Left cardiac atrium (tissue), 4 donors: ENCODE measurements at regions not wholly inside any gene's neighbourhood (a gene's known extent, or its start where the extent isn't known, plus 50 kb on each side); places are given as distances from the start of the nearest gene placed in this dataset.
"Not testable (repeated sequence)": the region's sequence is repeated elsewhere in the genome, so short reads cannot be mapped to it uniquely, and the experiment has no call there.

Experiments
- ATAC-seq, 2 donors: fragments of 200-7000 bp; cut with Tn5 transposase; one replicate each; pipeline ENCODE4 v1.9.1; 2020; ENCODE audit warnings: mild to moderate bottlenecking in 2 of 2, moderate library complexity in 2 of 2
- DNase-seq: peaks from one replicate; pipeline ENCODE4 v3.0.0-alpha.2; 2020
- intact Hi-C, 2 donors: fragments of 100-400 bp; cut with DNase I; formaldehyde crosslinking; loops; one replicate each; pipeline versions ENCODE4 v1.14.1 to v1.15.1; 2022 to 2023
- donor health status: DM: no; HTN: yes; CAD: no.
- donor health status: DM: no; HTN: yes; CAD: no; lungs with severe emphysema.
- donor health status: DM: yes; HTN: yes; CAD: no.
- donor health status: Dilated cardiomyopathy.

GRCh38 chr13:52324831-52325230 lies 81.1 kb downstream of the THSD1 start:
- ATAC-seq, intact Hi-C loops: not testable (repeated sequence)

GRCh38 chr13:52319876-52320275 lies 86.1 kb downstream of the THSD1 start:
- ATAC-seq (no peak), DNase-seq (no peak)
- intact Hi-C loops = no loop called here

More at GRCh38 chr13:52324831-52325230, 81.1 kb downstream of the THSD1 start:
- DNase-seq = not testable (repeated sequence)

- DNase-seq, intact Hi-C loops, ATAC-seq: not testable (repeated sequence)
These were observed 96.1 kb downstream of the THSD1 start for GRCh38 chr13:52309833-52310232.

DNA sequence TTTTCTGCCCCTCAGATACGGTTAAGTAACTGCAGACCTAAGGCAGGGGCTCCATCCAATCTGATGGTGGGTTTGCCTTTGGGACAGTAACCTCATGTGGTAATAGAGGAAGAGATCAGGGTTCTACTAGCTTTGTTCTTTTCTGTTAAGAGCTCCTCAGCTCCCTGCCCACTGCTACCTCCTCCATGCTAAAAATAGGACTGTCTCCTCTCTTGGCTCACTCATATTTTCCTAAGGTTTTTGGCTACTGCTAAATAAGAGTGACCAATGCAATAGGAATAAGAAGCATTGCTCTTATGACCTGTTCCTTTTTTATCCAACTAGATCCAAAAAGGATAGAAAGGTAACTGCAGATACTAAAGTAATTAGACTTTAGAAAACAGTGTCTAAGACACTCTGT lies 99.6 kb downstream of the THSD1 start:
- DNase-seq, intact Hi-C loops: not testable (repeated sequence)
- ATAC-seq = peak in 1 of 2 donors; percentile 53

- intact Hi-C loops, DNase-seq, ATAC-seq: not testable (repeated sequence)
These were observed 102.9 kb downstream of the THSD1 start for GRCh38 chr13:52303098-52303497.

- intact Hi-C loops, ATAC-seq, DNase-seq: not testable (repeated sequence)
These were observed 103.3 kb downstream of the THSD1 start for GRCh38 chr13:52302688-52303087.

DNA sequence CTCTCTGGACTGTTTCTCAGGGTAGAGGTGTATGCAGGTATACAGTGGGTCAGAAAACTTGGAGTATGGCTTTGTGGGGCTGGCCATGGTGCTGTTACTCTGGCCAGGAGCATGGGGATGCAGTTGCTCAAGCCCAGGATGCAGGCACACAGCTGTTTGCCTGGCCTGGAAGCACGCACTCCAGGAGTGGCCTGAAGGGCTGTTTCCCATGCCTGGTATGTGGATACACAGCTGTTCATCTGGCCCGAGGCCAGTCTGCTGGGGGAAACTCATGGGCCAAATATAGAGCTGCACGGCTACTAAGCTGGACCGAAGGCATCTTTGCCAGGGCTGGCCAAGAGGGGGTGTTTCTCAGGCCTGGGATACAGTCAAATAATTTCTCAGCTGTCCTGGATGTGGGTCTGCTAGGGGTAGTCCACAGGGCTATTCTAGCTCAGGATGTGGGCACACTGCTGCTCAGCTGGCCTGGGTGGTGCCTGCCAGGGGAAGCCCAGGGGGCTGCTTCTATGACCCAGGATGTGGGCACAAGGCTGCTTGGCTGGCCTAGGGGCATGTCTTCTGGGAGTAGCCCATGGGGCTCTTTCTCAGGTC lies 104.1 kb downstream of the THSD1 start:
- ATAC-seq, DNase-seq, intact Hi-C loops: not testable (repeated sequence)

GRCh38 chr13:52298079-52298661 lies 107.8 kb downstream of the THSD1 start:
- ATAC-seq, DNase-seq, intact Hi-C loops: not testable (repeated sequence)

- intact Hi-C loops, DNase-seq, ATAC-seq: not testable (repeated sequence)
These were observed 117.1 kb downstream of the THSD1 start for GRCh38 chr13:52288891-52289290.

GRCh38 chr13:52281387-52281786 lies 122.0 kb upstream of the NEK3 start:
- DNase-seq, intact Hi-C loops, ATAC-seq: not testable (repeated sequence)

GRCh38 chr13:52279408-52279807 lies 120.0 kb upstream of the NEK3 start:
- intact Hi-C loops, DNase-seq: not testable (repeated sequence)

GRCh38 chr13:52254299-52254698 lies 94.9 kb upstream of the NEK3 start:
- intact Hi-C loops, ATAC-seq, DNase-seq: not testable (repeated sequence)

More at GRCh38 chr13:52279408-52279807, 120.0 kb upstream of the NEK3 start:
- not testable (repeated sequence) for ATAC-seq

DNA sequence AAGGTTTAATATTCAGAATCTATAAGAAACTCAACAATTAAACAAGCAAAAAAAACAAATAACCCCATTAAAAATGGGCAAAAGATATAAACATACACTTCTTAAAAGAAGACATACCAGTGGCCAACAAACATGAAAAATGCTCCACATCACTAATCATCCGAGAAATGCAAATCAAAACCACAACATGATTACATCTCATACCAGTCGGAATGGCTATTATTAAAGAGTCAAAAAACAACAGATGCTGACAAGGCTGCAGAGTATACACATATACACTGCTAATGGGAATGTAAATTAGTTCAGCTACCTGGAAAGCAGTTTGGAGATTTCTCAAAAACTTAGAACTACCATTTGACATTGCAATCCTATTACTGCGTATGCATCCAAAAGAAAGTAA lies 81.4 kb upstream of the NEK3 start:
- intact Hi-C loops, DNase-seq, ATAC-seq: not testable (repeated sequence)

DNA sequence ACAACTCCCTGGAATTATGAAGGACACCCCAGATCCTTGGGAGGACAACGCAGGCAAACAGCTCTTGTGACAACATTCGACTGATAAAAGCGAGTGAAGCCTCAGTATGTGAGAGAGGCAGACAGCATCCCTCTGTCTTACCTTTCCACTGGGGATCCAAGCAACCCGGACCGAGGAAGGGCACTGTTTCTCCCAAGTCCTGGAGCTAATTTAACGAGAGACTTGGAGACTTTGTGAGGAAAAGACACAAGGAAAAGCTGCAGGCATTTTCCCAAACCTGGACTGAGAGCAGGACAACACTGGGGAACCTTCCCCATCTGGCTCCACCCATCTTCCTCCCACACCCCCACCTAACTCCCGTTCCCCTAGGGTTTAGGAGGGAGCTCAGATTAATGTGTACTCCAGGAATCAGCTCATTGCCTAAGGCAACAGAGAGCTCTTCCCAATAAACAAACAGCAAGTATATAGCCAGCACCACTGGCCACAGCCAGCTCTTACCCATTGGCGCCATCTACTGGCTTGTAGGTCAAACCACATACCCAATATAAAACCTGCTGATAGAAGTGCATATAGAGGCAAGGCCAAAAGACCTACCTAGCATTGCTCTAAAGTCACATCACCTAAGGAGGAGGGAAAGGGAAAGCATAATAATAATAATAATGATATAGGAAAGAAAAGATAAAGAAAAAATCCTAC lies 76.7 kb upstream of the NEK3 start:
- ATAC-seq (peak; percentile 95 to 97), DNase-seq (peak; percentile 21)
- intact Hi-C loops = not testable (repeated sequence)

- intact Hi-C loops, DNase-seq, ATAC-seq: not testable (repeated sequence)
These were observed 75.5 kb upstream of the NEK3 start for GRCh38 chr13:52234928-52235327.

GRCh38 chr13:52223063-52223462 lies 63.7 kb upstream of the NEK3 start:
- ATAC-seq, DNase-seq, intact Hi-C loops: not testable (repeated sequence)

GRCh38 chr13:52213920-52214319 lies 54.5 kb upstream of the NEK3 start:
- ATAC-seq, intact Hi-C loops: not testable (repeated sequence)

DNA sequence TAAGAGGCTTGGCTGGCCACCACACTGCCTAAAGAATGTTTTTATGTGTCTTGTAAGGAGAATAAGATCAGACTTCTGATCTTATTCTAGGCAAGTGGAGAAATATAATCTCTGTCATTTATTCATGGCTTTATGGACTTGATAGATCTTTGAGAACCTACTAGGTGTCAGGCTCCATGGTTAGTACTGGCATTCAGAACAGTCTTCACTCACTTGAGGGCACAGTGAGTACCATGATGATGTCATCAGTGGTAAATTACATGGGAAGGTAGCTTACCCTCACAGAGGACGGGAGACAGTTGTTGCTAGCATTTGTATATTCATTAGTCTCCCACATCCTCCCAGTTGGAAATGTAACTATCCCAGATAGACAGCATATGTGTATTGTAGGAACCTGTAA lies 53.5 kb upstream of the NEK3 start:
- peak in 1 of 2 donors; percentile 45 for ATAC-seq
- DNase-seq, intact Hi-C loops: not testable (repeated sequence)

More at GRCh38 chr13:52213920-52214319, 54.5 kb upstream of the NEK3 start:
- not testable (repeated sequence) for DNase-seq

GRCh38 chr13:52211416-52211776 lies 52.0 kb upstream of the NEK3 start:
- ATAC-seq, intact Hi-C loops, DNase-seq: not testable (repeated sequence)
